Neuron (in vitro differentiated cells): ENCODE measurements at regions not wholly inside any gene's neighbourhood (a gene's known extent, or its start where the extent isn't known, plus 50 kb on each side); places are given as distances from the start of the nearest gene placed in this dataset.
A peak's percentile ranks its signal among the peaks of the same experiment; 100 is the strongest.

Experiments
- H2AFZ ChIP-seq: one replicate; pipeline ENCODE4 v1.6.1; 2013; ENCODE audit warnings: low read depth, mild to moderate bottlenecking, inconsistent platforms, low read length, moderate library complexity
- H3K27me3 ChIP-seq: one replicate; pipeline ENCODE4 v1.6.1; 2013; ENCODE audit warnings: low read length; ENCODE audit not compliant: insufficient read depth
- H3K36me3 ChIP-seq: one replicate; pipeline ENCODE4 v1.6.1; 2013; ENCODE audit warnings: low read length; ENCODE audit not compliant: insufficient read depth
- H3K4me1 ChIP-seq: one replicate; pipeline ENCODE4 v1.6.1; 2013; ENCODE audit warnings: low read length; ENCODE audit not compliant: insufficient read depth
- H3K4me3 ChIP-seq: 2 replicates; pipeline ENCODE4 v1.5.1; 2013; ENCODE audit warnings: mild to moderate bottlenecking, low read length, moderate library complexity
- H3K9me3 ChIP-seq: one replicate; pipeline ENCODE4 v1.6.1; 2013; ENCODE audit warnings: low read length

DNA sequence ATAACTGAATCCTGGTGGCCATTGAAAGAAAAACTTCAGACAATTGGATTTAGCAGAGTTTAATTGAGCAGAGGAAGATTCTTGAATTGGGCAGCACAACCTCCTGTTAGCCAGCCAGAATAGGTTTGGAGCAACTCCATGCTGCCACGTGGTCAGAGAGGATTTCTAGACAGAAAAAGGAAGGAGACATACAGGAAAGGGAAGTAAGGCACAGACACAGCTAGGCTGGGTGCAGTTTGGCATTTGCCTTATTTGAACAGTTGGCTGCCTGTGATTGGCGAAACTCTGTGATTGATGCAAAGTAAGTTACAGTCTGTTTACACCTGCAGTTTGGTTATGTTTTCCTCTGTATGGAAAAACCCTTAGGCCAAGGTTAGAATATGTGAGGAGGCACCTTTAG, 85.8 kb upstream of the SPATA13 start:
- H3K9me3 ChIP-seq, result no peaks in the 10 kb centered on the region
- no peak overlapping the region for H3K4me3 ChIP-seq
- peaks cover 18% of the 10 kb centered on the region for H3K4me1 ChIP-seq
- no peaks in the 10 kb centered on the region for H3K27me3 ChIP-seq
- no peak overlapping the region for H2AFZ ChIP-seq
- H3K36me3 ChIP-seq, result no peaks in the 10 kb centered on the region

DNA sequence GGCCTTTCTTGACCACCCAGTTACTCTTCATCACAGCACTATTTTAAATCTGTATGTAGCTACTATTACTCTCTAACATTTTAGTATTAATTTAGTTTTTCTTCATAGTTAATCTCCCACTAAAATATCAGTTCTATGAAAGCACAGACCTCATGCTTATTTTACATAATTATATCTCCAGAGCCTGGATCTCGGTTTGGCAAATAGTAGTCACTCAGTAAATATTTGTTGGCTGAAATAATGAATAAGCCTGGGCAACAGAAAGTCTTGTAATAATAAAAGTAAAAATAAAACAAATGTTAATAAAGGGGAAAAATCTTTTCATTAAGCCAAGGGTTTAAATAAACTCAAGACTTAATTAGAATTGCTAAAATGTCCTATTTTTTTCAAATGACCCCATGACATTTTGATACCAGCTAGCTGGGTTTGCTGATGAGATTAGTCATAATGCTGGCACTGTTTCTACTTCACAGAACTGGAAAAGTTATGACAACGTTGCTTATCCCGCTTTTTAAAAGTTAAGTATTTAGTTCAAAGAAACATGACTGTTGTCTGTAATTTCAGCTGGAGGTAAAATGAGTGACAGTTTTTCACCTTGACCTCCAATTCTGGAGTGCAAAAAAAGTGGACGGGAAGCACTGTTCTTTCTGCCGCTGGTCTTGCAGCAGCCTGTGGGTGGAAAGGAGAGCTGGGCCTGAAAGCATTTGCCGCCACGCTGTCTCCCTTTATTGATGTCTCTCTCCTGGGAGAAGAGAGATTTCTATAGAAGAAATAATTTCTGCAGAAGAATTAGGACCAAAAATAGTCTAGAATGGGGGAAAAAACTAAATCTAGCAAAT, 85.2 kb upstream of the SPATA13 start:
- H2AFZ ChIP-seq, result no peak overlapping the region
- H3K4me3 ChIP-seq, result no peak overlapping the region
- H3K27me3 ChIP-seq, result no peaks in the 10 kb centered on the region
- H3K4me1 ChIP-seq, result peaks cover 25% of the 10 kb centered on the region
- H3K36me3 ChIP-seq, result no peaks in the 10 kb centered on the region
- H3K9me3 ChIP-seq, result no peaks in the 10 kb centered on the region

- Histone ChIP-seq H2AFZ (no peak overlapping the region), H3K4me1 (peaks cover 27% of the 10 kb centered on the region), H3K4me3 (no peak overlapping the region), H3K27me3 (no peaks in the 10 kb centered on the region), H3K9me3 (no peaks in the 10 kb centered on the region), H3K36me3 (no peaks in the 10 kb centered on the region)
Measured at GRCh38 chr13:24076109-24076508, 84.4 kb upstream of the SPATA13 start.

DNA sequence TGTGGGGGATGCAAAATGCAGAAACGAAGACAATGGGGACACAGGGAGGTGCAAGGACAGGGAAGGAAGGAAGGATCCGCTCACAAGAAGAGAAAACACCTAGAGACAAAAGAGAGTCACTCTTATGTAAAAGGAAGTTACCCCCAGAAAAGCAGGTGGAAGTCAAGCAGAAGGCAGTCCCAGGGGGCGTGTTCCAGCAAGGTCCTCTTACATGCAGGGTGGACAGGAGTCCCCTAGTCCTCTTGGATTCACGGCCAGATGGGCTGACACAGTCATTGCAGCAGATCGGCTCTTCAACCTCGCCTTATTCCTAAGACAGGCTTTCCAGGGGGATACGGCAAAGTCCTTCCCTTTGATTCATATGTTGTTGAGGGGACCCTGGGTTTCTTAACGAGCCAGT, 83.9 kb upstream of the SPATA13 start:
- Histone ChIP-seq H2AFZ (no peak overlapping the region), H3K9me3 (no peaks in the 10 kb centered on the region), H3K4me3 (no peak overlapping the region), H3K27me3 (no peaks in the 10 kb centered on the region), H3K36me3 (no peaks in the 10 kb centered on the region), H3K4me1 (peaks cover 27% of the 10 kb centered on the region)

DNA sequence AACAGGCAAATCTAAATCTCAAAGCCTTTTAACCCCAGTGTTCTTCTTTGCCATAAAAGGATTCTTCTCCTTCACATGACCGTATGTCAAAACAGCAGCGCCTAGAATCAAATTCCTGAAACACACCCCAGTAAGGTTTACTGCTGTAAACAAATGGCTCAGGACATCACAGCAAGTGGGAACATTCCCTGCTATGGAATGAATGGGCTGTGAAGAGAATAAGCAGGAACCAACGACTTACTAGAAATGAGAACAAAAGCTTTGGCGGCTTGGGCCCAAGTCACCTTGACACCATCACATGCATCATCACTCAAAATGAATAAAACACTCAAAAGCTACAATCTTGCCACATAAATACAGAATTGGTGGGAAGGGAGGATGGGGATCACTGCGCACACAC, 80.4 kb upstream of the SPATA13 start:
- Histone ChIP-seq H3K4me1 (peaks cover 48% of the 10 kb centered on the region), H3K36me3 (no peaks in the 10 kb centered on the region), H3K4me3 (no peak overlapping the region), H3K27me3 (no peaks in the 10 kb centered on the region), H3K9me3 (no peaks in the 10 kb centered on the region), H2AFZ (no peak overlapping the region)

- peaks cover 50% of the 10 kb centered on the region for H3K4me1 ChIP-seq
- H3K9me3 ChIP-seq, result no peaks in the 10 kb centered on the region
- H3K4me3 ChIP-seq, result no peak overlapping the region
- no peak overlapping the region for H2AFZ ChIP-seq
- H3K36me3 ChIP-seq, result no peaks in the 10 kb centered on the region
- H3K27me3 ChIP-seq, result no peaks in the 10 kb centered on the region
Measured at GRCh38 chr13:24081387-24081786, 79.1 kb upstream of the SPATA13 start.

DNA sequence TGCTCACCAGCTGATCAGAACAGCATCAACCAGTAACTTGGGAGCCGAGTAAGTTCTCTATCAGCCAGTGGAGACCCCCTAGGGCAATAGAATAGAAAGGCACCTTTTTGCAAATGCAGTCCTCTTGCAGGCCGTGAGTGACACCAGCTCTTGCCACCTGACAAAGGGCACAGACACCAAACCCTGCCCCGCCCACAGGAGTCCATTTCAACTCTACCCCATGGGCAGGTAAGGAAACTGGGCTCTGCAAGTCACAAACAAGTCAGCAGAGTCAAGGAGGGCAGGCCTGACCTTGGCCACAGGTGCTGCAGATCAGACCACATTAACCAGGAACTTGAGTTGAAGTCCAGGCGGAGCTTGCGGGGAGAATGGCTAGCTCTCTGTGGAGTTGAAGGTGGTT, 77.4 kb upstream of the SPATA13 start:
- Histone ChIP-seq H3K4me3 (no peak overlapping the region), H3K9me3 (no peaks in the 10 kb centered on the region), H3K4me1 (peaks cover 63% of the 10 kb centered on the region), H3K36me3 (no peaks in the 10 kb centered on the region), H3K27me3 (no peaks in the 10 kb centered on the region), H2AFZ (peak overlapping the region; percentile 27)

DNA sequence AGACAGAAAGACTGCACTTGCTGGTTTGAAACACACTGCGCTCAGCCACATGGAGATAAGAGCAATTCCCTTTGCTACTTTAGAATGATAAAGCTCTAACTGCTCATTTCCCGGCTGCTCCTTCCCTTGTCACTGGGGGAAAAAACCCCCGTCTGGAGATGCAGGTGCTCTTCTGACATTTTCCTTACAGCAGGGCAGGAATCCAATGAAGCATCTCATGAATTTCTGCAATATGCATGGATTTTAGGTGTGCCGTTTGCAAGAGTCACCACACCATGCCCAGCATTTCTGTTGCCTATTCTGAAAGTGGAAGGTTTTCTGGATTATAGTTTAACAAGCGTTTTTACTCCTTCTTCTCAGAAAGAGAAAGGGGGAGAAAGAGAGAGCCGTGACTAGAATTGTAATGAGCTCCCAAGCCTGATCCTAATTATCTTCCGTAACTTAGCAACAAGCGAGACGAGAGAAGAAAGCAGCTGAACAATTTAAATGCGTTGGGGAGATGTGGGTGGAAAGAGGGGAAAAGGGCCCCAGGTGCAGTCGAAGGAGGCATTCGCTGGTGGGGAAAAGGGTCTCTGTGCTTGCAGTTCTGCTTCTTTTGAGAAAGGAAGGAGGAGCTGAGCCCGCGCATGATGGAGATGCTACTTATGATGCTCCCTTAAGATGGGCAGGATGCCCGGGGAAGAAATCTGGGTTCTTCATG, 76.6 kb upstream of the SPATA13 start:
- Histone ChIP-seq H3K4me3 (peak overlapping the region; percentile 36), H3K36me3 (no peaks in the 10 kb centered on the region), H2AFZ (peak overlapping the region; percentile 27), H3K27me3 (no peaks in the 10 kb centered on the region), H3K9me3 (no peaks in the 10 kb centered on the region), H3K4me1 (peaks cover 63% of the 10 kb centered on the region)

GRCh38 chr13:24085662-24086061, 74.9 kb upstream of the SPATA13 start:
- no peaks in the 10 kb centered on the region for H3K36me3 ChIP-seq
- no peaks in the 10 kb centered on the region for H3K9me3 ChIP-seq
- no peak overlapping the region for H3K4me3 ChIP-seq
- no peak overlapping the region for H2AFZ ChIP-seq
- H3K27me3 ChIP-seq, result no peaks in the 10 kb centered on the region
- peaks cover 51% of the 10 kb centered on the region for H3K4me1 ChIP-seq

GRCh38 chr13:24086642-24087041, 73.9 kb upstream of the SPATA13 start:
- H3K4me1 ChIP-seq, result peaks cover 51% of the 10 kb centered on the region
- no peak overlapping the region for H3K4me3 ChIP-seq
- H3K36me3 ChIP-seq, result no peaks in the 10 kb centered on the region
- H2AFZ ChIP-seq, result no peak overlapping the region
- H3K27me3 ChIP-seq, result no peaks in the 10 kb centered on the region
- H3K9me3 ChIP-seq, result no peaks in the 10 kb centered on the region

- Histone ChIP-seq H3K27me3 (no peaks in the 10 kb centered on the region), H3K36me3 (no peaks in the 10 kb centered on the region), H2AFZ (no peak overlapping the region), H3K4me3 (no peak overlapping the region), H3K9me3 (no peaks in the 10 kb centered on the region), H3K4me1 (peaks cover 57% of the 10 kb centered on the region)
Measured at GRCh38 chr13:24087605-24088225, 72.8 kb upstream of the SPATA13 start.

GRCh38 chr13:24090049-24090448, 70.5 kb upstream of the SPATA13 start:
- peaks cover 48% of the 10 kb centered on the region for H3K4me1 ChIP-seq
- no peaks in the 10 kb centered on the region for H3K9me3 ChIP-seq
- no peak overlapping the region for H3K4me3 ChIP-seq
- no peaks in the 10 kb centered on the region for H3K36me3 ChIP-seq
- no peaks in the 10 kb centered on the region for H3K27me3 ChIP-seq
- no peak overlapping the region for H2AFZ ChIP-seq

- Histone ChIP-seq H3K4me3 (no peak overlapping the region), H2AFZ (no peak overlapping the region), H3K27me3 (no peaks in the 10 kb centered on the region), H3K9me3 (no peaks in the 10 kb centered on the region), H3K36me3 (no peaks in the 10 kb centered on the region), H3K4me1 (peaks cover 38% of the 10 kb centered on the region)
Measured at GRCh38 chr13:24091080-24091479, 69.4 kb upstream of the SPATA13 start.
